Astrocyte of the hippocampus (primary cell): ENCODE measurements at regions not wholly inside any gene's neighbourhood (a gene's known extent, or its start where the extent isn't known, plus 50 kb on each side); places are given as distances from the start of the nearest gene placed in this dataset.

ENCODE experiments used
- DNase-seq: peaks from one replicate; pipeline ENCODE4 v3.0.0; 2011; ENCODE audit warnings: low read depth, low spot score

- no peak for DNase-seq
Observed at GRCh38 chrX:139121616-139122286, 408.8 kb upstream of the F9 start.

GRCh38 chrX:139120760-139121159 is 409.2 kb upstream of the FGF13 start:
- peak; percentile 74 for DNase-seq

- DNase-seq: no peak
Observed at GRCh38 chrX:139113708-139114107, 402.2 kb upstream of the FGF13 start.

- peak; percentile 75 for DNase-seq
Observed at GRCh38 chrX:139112432-139112831, 400.9 kb upstream of the FGF13 start.

- peak; percentile 74 for DNase-seq
Observed at GRCh38 chrX:139106069-139106468, 394.6 kb upstream of the FGF13 start.

GRCh38 chrX:139094671-139095592 is 383.4 kb upstream of the FGF13 start:
- DNase-seq: peak; percentile 60

GRCh38 chrX:139093201-139093600 is 381.7 kb upstream of the FGF13 start:
- DNase-seq: no peak

- no peak for DNase-seq
Observed at GRCh38 chrX:139091878-139092277, 380.4 kb upstream of the FGF13 start.

- peak; percentile 25 for DNase-seq
Observed at GRCh38 chrX:139091066-139091465, 379.5 kb upstream of the FGF13 start.

GRCh38 chrX:139086246-139086645 is 374.7 kb upstream of the FGF13 start:
- no peak for DNase-seq

- no peak for DNase-seq
Observed at GRCh38 chrX:139085404-139085803, 373.9 kb upstream of the FGF13 start.

- no peak for DNase-seq
Observed at GRCh38 chrX:139083191-139083590, 371.7 kb upstream of the FGF13 start.

GRCh38 chrX:139081965-139082364 is 370.4 kb upstream of the FGF13 start:
- DNase-seq: no peak

GRCh38 chrX:139079789-139080188 is 368.3 kb upstream of the FGF13 start:
- DNase-seq: no peak

- DNase-seq: no peak
Observed at GRCh38 chrX:139078761-139079280, 367.3 kb upstream of the FGF13 start.

- DNase-seq: no peak
Observed at GRCh38 chrX:139078342-139078741, 366.8 kb upstream of the FGF13 start.

- DNase-seq: peak; percentile 59
Observed at GRCh38 chrX:139077281-139078250, 366.0 kb upstream of the FGF13 start.

- DNase-seq: no peak
Observed at GRCh38 chrX:139063364-139063763, 351.8 kb upstream of the FGF13 start.

- DNase-seq: peak; percentile 70
Observed at GRCh38 chrX:139058831-139059495, 347.4 kb upstream of the FGF13 start.

- DNase-seq: no peak
Observed at GRCh38 chrX:139052461-139052860, 340.9 kb upstream of the FGF13 start.

GRCh38 chrX:139049465-139049864 is 337.9 kb upstream of the FGF13 start:
- DNase-seq: peak; percentile 7
